Type B pancreatic cell (in vitro differentiated cells): ENCODE measurements at regions not wholly inside any gene's neighbourhood (a gene's known extent, or its start where the extent isn't known, plus 50 kb on each side); places are given as distances from the start of the nearest gene placed in this dataset.

ENCODE experiments used
- DNase-seq: peaks from one replicate; pipeline ENCODE4 v3.0.0; 2021; ENCODE audit warnings: mixed read lengths; ENCODE audit not compliant: unreplicated experiment; ENCODE audit errors: extremely low spot score
- H3K27ac Mint-ChIP-seq: 2 replicates; pipeline ENCODE4 v1.8.0; 2021; ENCODE audit warnings: mild to moderate bottlenecking, mixed read lengths
- H3K27me3 Mint-ChIP-seq: 2 replicates; pipeline ENCODE4 v1.8.0; 2021; ENCODE audit warnings: mixed read lengths
- H3K36me3 Mint-ChIP-seq: 2 replicates; pipeline ENCODE4 v1.8.0; 2021; ENCODE audit warnings: mixed read lengths
- H3K4me1 Mint-ChIP-seq: one replicate; pipeline ENCODE4 v1.8.0; 2021; ENCODE audit warnings: mixed read lengths; ENCODE audit not compliant: unreplicated experiment
- H3K4me3 Mint-ChIP-seq: 2 replicates; pipeline ENCODE4 v1.8.0; 2021; ENCODE audit warnings: mild to moderate bottlenecking, mixed read lengths
- H3K9me3 Mint-ChIP-seq: 2 replicates; pipeline ENCODE4 v1.8.0; 2021; ENCODE audit warnings: mixed read lengths
- CTCF ChIP-seq: fragments of 200-600 bp; sonication (generic); conservative IDR thresholded peaks from 2 replicates; pipeline ENCODE4 v1.5.0; 2021; ENCODE audit warnings: antibody characterized with exemption, mild to moderate bottlenecking

DNA sequence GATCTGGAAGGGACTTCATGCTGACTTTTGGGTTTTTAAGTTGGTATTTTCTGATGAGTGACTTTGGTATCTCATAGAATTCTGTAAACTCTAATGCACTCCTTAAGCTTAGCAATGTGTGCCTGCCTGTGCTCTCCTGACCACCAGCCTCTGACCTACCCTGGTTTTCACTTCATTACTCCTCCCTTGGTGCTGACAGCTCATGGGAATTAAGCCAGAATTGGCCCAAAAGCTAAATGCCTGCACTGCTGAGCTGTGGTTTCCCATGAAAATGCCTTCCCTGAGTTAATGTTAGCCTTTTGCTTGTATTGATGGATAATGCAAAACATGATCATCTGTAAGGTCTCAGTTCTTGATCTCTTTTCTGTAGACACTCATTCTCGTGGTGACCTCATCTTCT lies 308.0 kb downstream of the DOCK8 start:
- no peak for TF ChIP-seq CTCF
- Mint-ChIP-seq H3K4me3 (no peak overlapping the region), H3K27me3 (no peaks in the 10 kb centered on the region), H3K9me3 (no peaks in the 10 kb centered on the region), H3K36me3 (no peaks in the 10 kb centered on the region), H3K27ac (no peak overlapping the region), H3K4me1 (peaks cover 24% of the 10 kb centered on the region)
- DNase-seq, result no peak

- H3K4me1 Mint-ChIP-seq, result peaks cover 19% of the 10 kb centered on the region
- TF ChIP-seq CTCF, result no peak
- no peaks in the 10 kb centered on the region for H3K27me3 Mint-ChIP-seq
- no peaks in the 10 kb centered on the region for H3K36me3 Mint-ChIP-seq
- no peaks in the 10 kb centered on the region for H3K9me3 Mint-ChIP-seq
- H3K4me3 Mint-ChIP-seq, result no peak overlapping the region
- DNase-seq, result no peak
- H3K27ac Mint-ChIP-seq, result no peak overlapping the region
Observed at GRCh38 chr9:523444-523843, 308.8 kb downstream of the DOCK8 start.

GRCh38 chr9:524008-524407 lies 309.3 kb downstream of the DOCK8 start:
- Mint-ChIP-seq H3K4me3 (no peak overlapping the region), H3K4me1 (peaks cover 17% of the 10 kb centered on the region), H3K9me3 (no peaks in the 10 kb centered on the region), H3K27me3 (no peaks in the 10 kb centered on the region), H3K36me3 (no peaks in the 10 kb centered on the region), H3K27ac (no peak overlapping the region)
- no peak for TF ChIP-seq CTCF
- no peak for DNase-seq

GRCh38 chr9:526904-527591 lies 312.4 kb downstream of the DOCK8 start:
- no peaks in the 10 kb centered on the region for H3K9me3 Mint-ChIP-seq

DNA sequence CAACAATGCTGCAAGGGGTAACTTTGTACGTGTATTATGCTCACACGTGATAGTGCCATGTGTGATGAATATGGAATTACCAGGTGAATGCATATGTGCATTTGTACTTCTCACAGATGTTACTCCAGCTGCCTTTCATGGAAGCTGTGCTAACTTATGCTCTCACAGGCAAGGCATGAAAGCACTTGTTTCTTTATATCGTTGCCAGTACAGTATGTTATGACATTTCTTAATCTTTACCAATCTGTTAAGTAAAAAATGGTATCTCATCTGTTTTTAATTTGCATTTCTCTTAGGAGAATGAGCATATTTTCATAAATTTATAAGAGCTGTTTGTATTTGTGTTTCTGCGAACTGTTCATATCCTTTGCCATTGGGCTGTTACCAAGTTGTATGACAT lies 311.8 kb upstream of the DMRT1 start:
- Mint-ChIP-seq H3K4me1 (peaks cover 35% of the 10 kb centered on the region), H3K9me3 (no peaks in the 10 kb centered on the region), H3K36me3 (no peaks in the 10 kb centered on the region), H3K27me3 (no peaks in the 10 kb centered on the region), H3K4me3 (no peak overlapping the region), H3K27ac (no peak overlapping the region)
- no peak for DNase-seq
- TF ChIP-seq CTCF, result no peak

More at GRCh38 chr9:526904-527591, 312.4 kb downstream of the DOCK8 start:
- Mint-ChIP-seq H3K27me3 (no peaks in the 10 kb centered on the region), H3K36me3 (no peaks in the 10 kb centered on the region), H3K4me3 (no peak overlapping the region), H3K27ac (peak overlapping the region; percentile 3), H3K4me1 (peaks cover 18% of the 10 kb centered on the region)
- TF ChIP-seq CTCF, result no peak
- no peak for DNase-seq
